Sigmoid colon (tissue), 3 donors: ENCODE measurements at regions not wholly inside any gene's neighbourhood (a gene's known extent, or its start where the extent isn't known, plus 50 kb on each side); places are given as distances from the start of the nearest gene placed in this dataset.

ENCODE experiments used
- CTCF ChIP-seq, 4 experiments: fragments of 450-650 bp in 3 of 4; fragments of 200-600 bp in 1 of 4; IDR thresholded peaks; one replicate each; pipeline ENCODE4 v1.5.1; 2016 to 2019; ENCODE audit warnings: antibody characterized with exemption in 4 of 4, mild to moderate bottlenecking in 3 of 4, moderate library complexity in 2 of 4
- POLR2A ChIP-seq, 2 donors: fragments of 450-650 bp; IDR thresholded peaks; one replicate each; pipeline ENCODE4 v1.6.1; 2016; ENCODE audit warnings: antibody characterized with exemption in 2 of 2, mild to moderate bottlenecking in 2 of 2, moderate library complexity in 2 of 2

- TF ChIP-seq CTCF (IDR thresholded peaks at IDR 0.05): peak in 3 of 4 experiments; percentile 52 to 77 (median 61)
- TF ChIP-seq POLR2A (IDR thresholded peaks at IDR 0.05): no peak
Observed at GRCh38 chr15:79595995-79596622, 164.0 kb downstream of the MINAR1 start.
